Muscle layer of colon (tissue), 2 donors: ENCODE measurements at regions not wholly inside any gene's neighbourhood (a gene's known extent, or its start where the extent isn't known, plus 50 kb on each side); places are given as distances from the start of the nearest gene placed in this dataset.
A peak's percentile ranks its signal among the peaks of the same experiment; 100 is the strongest.

Experiments used
- H3K27ac ChIP-seq: one replicate; pipeline ENCODE4 v1.7.0; 2013; ENCODE audit warnings: low read depth, mild to moderate bottlenecking, low read length, moderate library complexity
- H3K27me3 ChIP-seq, 2 donors: one replicate each; pipeline ENCODE4 v1.7.0; 2013; ENCODE audit warnings: low read length in 2 of 2, mild to moderate bottlenecking in 2 of 2; ENCODE audit not compliant: insufficient read depth in 2 of 2, control insufficient read depth in 1 of 2
- H3K36me3 ChIP-seq: one replicate; pipeline ENCODE4 v1.7.0; 2013; ENCODE audit warnings: mild to moderate bottlenecking, low read length; ENCODE audit not compliant: insufficient read depth
- H3K4me1 ChIP-seq: one replicate; pipeline ENCODE4 v1.7.0; 2013; ENCODE audit warnings: mild to moderate bottlenecking, low read length; ENCODE audit not compliant: insufficient read depth
- H3K4me3 ChIP-seq, 2 donors: one replicate each; pipeline ENCODE4 v1.7.0; 2013; ENCODE audit warnings: low read length in 2 of 2, low read depth in 1 of 2, mild to moderate bottlenecking in 1 of 2, moderate library complexity in 1 of 2
- H3K9ac ChIP-seq: one replicate; pipeline ENCODE4 v1.7.0; 2013; ENCODE audit warnings: low read length
- H3K9me3 ChIP-seq: one replicate; pipeline ENCODE4 v1.7.0; 2013; ENCODE audit warnings: mild to moderate bottlenecking, low read length
- donor health status: abdominal sarcoma.
- donor health status: Adenocarcinoma of cecum.

GRCh38 chr2:51350100-51350499 is 318.2 kb upstream of the NRXN1 start:
- H3K4me3 ChIP-seq = no peak overlapping the region
- no peaks in the 10 kb centered on the region for H3K27me3 ChIP-seq
- no peaks in the 10 kb centered on the region for H3K9me3 ChIP-seq
- H3K27ac ChIP-seq = no peak overlapping the region
- H3K36me3 ChIP-seq = no peaks in the 10 kb centered on the region
- no peak overlapping the region for H3K9ac ChIP-seq
- no peaks in the 10 kb centered on the region for H3K4me1 ChIP-seq

- no peak overlapping the region for H3K27ac ChIP-seq
- no peak overlapping the region for H3K4me3 ChIP-seq
- no peaks in the 10 kb centered on the region for H3K27me3 ChIP-seq
- H3K4me1 ChIP-seq = no peaks in the 10 kb centered on the region
- no peaks in the 10 kb centered on the region for H3K9me3 ChIP-seq
- no peak overlapping the region for H3K9ac ChIP-seq
- H3K36me3 ChIP-seq = no peaks in the 10 kb centered on the region
These were observed 313.0 kb upstream of the NRXN1 start for GRCh38 chr2:51344886-51345285.

- H3K4me3 ChIP-seq = no peak overlapping the region
- H3K36me3 ChIP-seq = no peaks in the 10 kb centered on the region
- no peak overlapping the region for H3K9ac ChIP-seq
- H3K27ac ChIP-seq = no peak overlapping the region
- no peaks in the 10 kb centered on the region for H3K27me3 ChIP-seq
- no peaks in the 10 kb centered on the region for H3K9me3 ChIP-seq
- H3K4me1 ChIP-seq = no peaks in the 10 kb centered on the region
These were observed 303.4 kb upstream of the NRXN1 start for GRCh38 chr2:51335087-51336058.

GRCh38 chr2:51329512-51329911 is 297.6 kb upstream of the NRXN1 start:
- no peaks in the 10 kb centered on the region for H3K9me3 ChIP-seq
- H3K36me3 ChIP-seq = no peaks in the 10 kb centered on the region
- H3K27ac ChIP-seq = no peak overlapping the region
- H3K4me1 ChIP-seq = no peaks in the 10 kb centered on the region
- no peak overlapping the region for H3K9ac ChIP-seq
- no peaks in the 10 kb centered on the region for H3K27me3 ChIP-seq
- H3K4me3 ChIP-seq = no peak overlapping the region

GRCh38 chr2:51324051-51324450 is 292.1 kb upstream of the NRXN1 start:
- H3K36me3 ChIP-seq = no peaks in the 10 kb centered on the region
- H3K9ac ChIP-seq = no peak overlapping the region
- H3K4me1 ChIP-seq = no peaks in the 10 kb centered on the region
- no peak overlapping the region for H3K4me3 ChIP-seq
- no peaks in the 10 kb centered on the region for H3K9me3 ChIP-seq
- H3K27ac ChIP-seq = no peak overlapping the region
- no peaks in the 10 kb centered on the region for H3K27me3 ChIP-seq

- H3K4me3 ChIP-seq = no peak overlapping the region
- no peaks in the 10 kb centered on the region for H3K27me3 ChIP-seq
- H3K9me3 ChIP-seq = no peaks in the 10 kb centered on the region
- no peak overlapping the region for H3K9ac ChIP-seq
- H3K36me3 ChIP-seq = no peaks in the 10 kb centered on the region
- H3K27ac ChIP-seq = no peak overlapping the region
- no peaks in the 10 kb centered on the region for H3K4me1 ChIP-seq
These were observed 290.7 kb upstream of the NRXN1 start for GRCh38 chr2:51322613-51323012.

- Histone ChIP-seq H3K9ac (no peak overlapping the region), H3K9me3 (no peaks in the 10 kb centered on the region), H3K4me3 (no peak overlapping the region), H3K36me3 (no peaks in the 10 kb centered on the region), H3K4me1 (no peaks in the 10 kb centered on the region), H3K27me3 (no peaks in the 10 kb centered on the region), H3K27ac (no peak overlapping the region)
These were observed 272.4 kb upstream of the NRXN1 start for GRCh38 chr2:51304311-51304710.

GRCh38 chr2:51301381-51301780 is 269.4 kb upstream of the NRXN1 start:
- Histone ChIP-seq H3K9ac (no peak overlapping the region), H3K4me1 (no peaks in the 10 kb centered on the region), H3K27ac (no peak overlapping the region), H3K4me3 (no peak overlapping the region), H3K36me3 (no peaks in the 10 kb centered on the region), H3K9me3 (no peaks in the 10 kb centered on the region), H3K27me3 (no peaks in the 10 kb centered on the region)

GRCh38 chr2:51299370-51299769 is 267.4 kb upstream of the NRXN1 start:
- Histone ChIP-seq H3K27me3 (no peaks in the 10 kb centered on the region), H3K4me3 (no peak overlapping the region), H3K9me3 (no peaks in the 10 kb centered on the region), H3K27ac (no peak overlapping the region), H3K9ac (no peak overlapping the region), H3K4me1 (no peaks in the 10 kb centered on the region), H3K36me3 (no peaks in the 10 kb centered on the region)

GRCh38 chr2:51297488-51297887 is 265.6 kb upstream of the NRXN1 start:
- H3K4me3 ChIP-seq = peak overlapping the region in 1 of 2 donors; percentile 16
- H3K9ac ChIP-seq = no peak overlapping the region
- H3K27ac ChIP-seq = no peak overlapping the region
- no peaks in the 10 kb centered on the region for H3K27me3 ChIP-seq
- H3K9me3 ChIP-seq = no peaks in the 10 kb centered on the region
- no peaks in the 10 kb centered on the region for H3K36me3 ChIP-seq
- no peaks in the 10 kb centered on the region for H3K4me1 ChIP-seq

GRCh38 chr2:51293566-51294200 is 261.8 kb upstream of the NRXN1 start:
- no peak overlapping the region for H3K4me3 ChIP-seq
- no peak overlapping the region for H3K27ac ChIP-seq
- no peaks in the 10 kb centered on the region for H3K27me3 ChIP-seq
- no peaks in the 10 kb centered on the region for H3K36me3 ChIP-seq
- H3K9ac ChIP-seq = no peak overlapping the region
- H3K9me3 ChIP-seq = no peaks in the 10 kb centered on the region
- H3K4me1 ChIP-seq = no peaks in the 10 kb centered on the region
